NCI-H187 (cell line): ENCODE measurements at regions not wholly inside any gene's neighbourhood (a gene's known extent, or its start where the extent isn't known, plus 50 kb on each side); places are given as distances from the start of the nearest gene placed in this dataset.
"Not testable (repeated sequence)": the region's sequence is repeated elsewhere in the genome, so short reads cannot be mapped to it uniquely, and the experiment has no call there.

Source experiments
- DNase-seq, 2 experiments: peaks; one replicate each; lab custom pipeline; 2025; lab: John Stamatoyannopoulos, UW

DNA sequence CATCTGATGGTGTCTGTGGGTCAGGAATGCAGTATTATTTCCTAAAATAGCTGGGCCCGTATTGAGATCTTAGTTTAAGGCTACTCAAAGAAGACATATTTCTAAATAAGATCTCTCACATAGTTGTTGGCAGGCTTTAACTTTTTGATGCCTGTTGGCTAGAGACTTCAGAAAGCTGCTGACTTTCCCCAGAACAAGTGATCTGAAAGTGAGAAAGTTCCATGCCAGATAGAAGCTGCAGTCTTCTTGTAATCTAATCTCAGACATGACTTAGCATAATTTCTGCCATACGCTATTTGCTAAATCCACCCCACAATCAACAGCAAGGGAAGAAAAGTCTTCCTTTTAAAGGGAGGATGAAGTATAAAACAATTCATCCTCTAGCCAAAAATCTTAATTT is 867.1 kb downstream of the IGSF11 start:
- no peak for DNase-seq

DNA sequence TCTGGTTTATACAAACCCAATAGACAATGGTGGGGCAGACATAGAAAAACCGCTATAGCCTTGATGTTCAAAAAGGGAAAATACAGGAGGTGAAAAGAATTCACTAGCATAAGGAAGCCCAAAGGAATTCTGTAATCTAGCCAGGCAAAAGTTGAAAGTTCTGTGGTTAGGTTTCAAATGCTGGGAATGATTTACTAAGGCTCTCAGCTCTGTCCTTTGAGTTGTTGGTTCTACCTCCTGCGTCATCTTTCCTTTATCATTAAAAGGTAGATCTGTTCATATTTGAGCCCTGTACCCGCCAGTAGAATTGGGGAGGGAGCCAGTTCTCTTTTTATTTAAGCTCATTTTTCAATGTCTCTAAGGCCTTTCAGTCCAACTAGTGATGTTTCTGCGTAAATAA is 866.5 kb downstream of the IGSF11 start:
- DNase-seq = no peak

DNA sequence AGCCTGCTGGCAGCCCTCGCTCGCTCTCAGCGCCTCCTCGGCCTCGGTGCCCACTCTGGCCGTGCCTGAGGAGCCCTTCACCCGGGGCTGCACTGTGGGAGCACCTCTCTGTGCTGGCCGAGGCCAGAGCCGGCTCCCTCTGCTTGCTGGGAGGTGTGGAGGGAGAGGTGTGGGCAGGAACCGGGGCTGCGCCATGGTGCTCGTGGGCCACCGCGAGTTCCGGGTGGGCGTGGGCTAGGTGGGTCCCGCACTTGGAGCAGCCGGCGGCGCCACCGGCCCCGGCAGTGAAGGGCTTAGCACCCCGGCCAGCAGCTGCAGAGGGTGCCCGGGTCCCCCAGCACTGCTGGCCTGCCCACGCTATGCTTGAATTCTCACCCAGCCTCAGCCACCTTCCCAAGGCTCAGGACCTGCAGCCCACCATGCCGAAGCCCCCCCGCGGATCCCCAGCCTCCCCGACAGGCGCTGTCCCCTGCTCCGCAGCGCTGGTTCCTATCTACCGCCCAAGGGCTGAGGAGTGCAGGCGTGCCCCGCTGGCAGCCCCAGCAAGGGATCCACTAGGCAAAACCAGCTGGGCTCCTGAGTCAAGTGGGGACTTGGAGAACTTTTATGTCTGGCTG is 863.3 kb downstream of the IGSF11 start:
- DNase-seq = no peak

DNA sequence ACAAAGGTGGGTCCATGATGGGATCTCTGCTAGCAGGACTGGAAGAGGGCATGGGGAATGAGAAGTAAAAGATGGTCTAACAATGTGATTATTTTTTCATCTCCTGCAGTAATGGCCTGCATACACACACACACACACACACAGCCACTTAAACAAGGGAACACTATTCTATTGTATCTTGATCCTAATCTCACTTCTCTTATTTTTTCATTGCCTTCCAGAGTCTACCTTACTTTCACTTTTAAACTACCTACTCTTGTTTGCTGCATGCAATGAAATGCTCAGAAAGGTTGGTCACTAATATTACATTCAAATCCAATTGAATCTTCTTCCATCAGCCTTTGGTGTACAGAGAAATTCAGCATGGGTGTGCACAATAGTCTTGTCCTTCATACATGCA is 853.8 kb downstream of the IGSF11 start:
- no peak for DNase-seq

DNA sequence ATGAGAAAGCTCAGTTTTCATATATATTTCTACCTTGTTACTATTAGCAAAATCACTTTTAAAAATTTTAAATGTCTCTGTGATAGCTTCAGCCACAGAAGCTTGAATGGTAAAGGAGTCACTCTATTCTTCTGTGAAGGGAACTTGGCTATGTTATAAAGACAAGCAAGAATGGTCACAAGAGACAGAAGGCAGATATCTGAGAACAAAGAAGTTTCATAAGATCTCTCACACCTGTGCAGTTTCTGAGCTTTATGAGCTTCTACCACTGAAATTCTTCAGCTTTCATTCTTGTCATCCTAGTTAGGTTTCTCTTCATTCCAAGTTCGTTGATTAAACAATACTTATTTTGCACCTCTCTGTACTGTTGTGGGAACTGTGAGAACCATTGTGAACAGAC is 853.4 kb downstream of the IGSF11 start:
- DNase-seq = no peak

DNA sequence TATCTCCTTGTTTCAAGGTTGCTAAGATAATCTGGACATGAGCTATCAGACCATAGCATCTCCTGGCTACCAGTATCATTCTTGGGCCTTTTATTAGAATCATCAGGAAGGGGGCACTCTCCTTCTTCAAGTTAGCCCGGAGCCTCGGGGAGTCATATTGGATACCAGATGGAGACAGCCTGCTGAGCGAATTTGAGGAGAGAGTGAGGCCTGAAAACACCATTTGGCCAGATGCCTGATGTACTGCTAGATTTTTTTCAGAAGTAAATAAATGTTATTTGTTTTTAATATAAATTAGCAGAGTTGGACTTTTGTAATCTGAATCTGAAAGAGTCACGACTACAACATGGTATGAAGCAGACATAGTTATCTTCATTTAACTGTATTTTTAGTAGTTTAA is 848.6 kb downstream of the IGSF11 start:
- DNase-seq = no peak

DNA sequence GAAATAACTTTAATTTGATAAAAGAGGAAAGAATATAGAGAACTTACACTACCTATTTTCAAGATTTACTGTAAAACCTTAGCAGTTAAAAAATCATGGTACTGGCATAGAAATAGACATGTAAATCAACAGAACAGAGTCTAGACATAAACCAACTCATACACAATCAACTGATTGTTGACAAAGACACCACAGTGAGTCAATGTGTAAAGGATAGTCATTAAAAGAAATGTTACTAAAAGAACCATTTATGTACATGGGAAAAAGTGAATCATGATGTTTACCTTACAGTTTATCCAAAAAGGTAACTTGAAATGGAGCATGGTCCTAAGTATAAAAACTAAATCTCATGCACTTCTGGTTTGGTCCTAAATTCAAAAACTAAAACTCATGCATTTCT is 847.4 kb downstream of the IGSF11 start:
- DNase-seq = no peak

DNA sequence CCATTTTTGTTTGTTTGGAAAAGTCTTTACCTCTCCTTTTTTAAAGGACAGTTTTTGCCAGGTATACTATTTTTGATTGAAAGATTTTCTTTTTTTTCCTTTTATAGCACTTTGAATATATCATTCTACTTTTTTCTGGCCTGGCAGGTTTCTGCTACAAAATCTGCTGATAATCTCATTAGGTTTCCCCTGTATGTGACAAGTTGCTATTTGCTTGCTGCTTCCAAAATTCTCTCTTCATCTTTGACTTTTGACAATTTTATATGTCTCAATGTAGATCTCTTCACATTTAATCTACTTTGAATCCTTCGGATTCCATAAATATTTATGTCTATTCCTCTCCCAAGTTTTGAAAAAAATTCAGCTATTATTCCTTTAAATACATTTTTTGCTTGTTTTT is 838.5 kb downstream of the IGSF11 start:
- DNase-seq = no peak

DNA sequence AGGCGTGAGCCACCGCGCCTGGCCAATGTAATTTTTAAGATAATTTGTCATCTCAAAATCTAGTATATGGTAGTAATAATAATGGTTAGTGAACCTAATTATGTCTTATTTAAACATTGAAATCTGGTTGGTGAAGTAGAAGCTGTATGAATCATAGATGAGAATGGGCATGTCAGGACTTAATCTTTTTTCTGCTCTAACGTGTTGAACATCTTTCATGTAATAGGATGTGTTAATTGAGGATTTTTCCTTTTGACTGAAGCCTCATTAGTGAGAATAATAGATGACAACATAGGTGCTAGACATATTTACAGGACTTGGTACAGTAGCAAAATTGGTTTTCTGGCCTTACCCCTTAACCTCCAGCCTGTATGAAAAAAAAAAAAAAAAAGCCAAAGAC is 835.6 kb downstream of the IGSF11 start:
- DNase-seq = no peak

DNA sequence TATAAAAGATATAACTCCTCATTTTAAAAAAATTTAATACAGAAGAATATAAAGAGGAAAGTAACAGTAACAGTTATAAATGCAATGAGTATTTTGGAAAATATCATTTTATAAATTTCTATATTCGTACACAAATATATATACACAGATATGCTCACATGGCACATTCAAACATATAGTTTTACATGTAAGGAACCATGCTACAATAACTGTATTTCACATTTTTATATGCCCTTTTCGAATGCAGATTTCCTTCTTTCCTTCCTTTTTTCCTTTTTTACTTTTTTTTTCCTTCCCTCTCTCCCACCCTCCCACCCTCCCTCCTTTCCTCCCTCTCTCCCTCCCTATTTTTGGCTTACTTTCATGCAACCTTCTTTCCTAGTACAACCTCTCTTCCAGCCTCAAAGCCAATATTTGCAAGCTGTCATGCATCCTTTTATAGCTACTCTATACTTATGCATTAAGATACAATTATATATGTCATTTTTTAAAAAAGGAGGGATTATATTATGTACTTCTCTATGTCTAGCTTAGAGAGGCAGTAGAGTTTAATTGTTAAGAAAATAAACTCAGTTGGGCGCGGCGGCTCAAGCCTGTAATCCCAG is 830.5 kb downstream of the IGSF11 start:
- DNase-seq = no peak

DNA sequence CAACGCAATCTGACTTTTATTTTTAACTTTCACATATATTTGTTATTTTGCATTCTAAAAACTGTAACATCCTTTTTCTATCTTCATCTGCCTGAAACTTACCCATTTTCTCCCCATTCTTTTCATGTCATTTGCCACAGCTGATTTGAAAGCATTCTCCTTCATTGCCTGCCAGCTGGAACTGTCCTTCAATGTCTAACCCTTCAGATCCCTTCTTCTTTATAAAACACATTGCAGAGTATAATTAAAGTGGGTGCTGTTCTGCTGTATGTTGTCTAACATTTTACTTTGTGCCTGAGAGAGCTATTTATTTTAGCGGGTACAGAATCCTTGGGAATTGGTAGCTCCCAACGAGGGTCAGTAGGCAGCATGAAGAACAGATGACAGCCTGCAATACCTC is 827.4 kb downstream of the IGSF11 start:
- DNase-seq = no peak

DNA sequence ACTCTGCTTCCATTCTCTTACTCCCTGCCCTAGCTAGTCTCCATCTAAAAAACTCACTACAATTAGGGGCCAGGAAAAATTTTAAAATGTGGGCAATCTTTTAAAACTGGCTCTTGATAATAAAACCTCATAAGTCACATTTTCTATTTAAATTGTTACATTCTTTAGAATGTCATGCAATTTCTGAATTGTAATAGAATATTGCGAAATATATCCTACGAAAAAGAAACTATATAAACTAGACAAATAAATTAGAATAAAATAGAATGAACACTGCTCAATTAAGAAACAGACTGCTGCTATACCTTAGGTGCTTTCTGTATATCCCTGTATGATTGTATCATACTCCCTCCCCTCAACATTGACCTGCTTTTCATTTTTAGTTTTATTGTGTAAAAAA is 826.0 kb downstream of the IGSF11 start:
- DNase-seq = no peak

DNA sequence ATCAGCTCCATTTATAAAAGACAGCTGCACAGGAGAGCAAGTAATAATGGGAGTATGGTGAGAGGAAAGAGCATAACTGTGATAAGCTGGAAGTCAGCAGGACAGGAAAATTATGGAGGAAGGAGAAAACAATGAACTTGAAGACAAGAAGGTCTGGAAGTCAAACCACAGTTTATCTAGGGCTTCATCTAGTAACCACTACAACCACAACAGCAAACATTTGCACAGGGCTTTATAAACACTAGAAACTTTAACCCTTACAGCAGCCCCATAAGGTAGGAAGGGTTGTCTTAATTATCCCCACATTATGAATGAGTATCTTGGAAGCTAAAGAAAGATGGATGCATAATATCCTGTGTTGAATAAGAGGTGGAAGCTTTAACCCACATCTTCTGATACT is 820.8 kb downstream of the IGSF11 start:
- DNase-seq = no peak

DNA sequence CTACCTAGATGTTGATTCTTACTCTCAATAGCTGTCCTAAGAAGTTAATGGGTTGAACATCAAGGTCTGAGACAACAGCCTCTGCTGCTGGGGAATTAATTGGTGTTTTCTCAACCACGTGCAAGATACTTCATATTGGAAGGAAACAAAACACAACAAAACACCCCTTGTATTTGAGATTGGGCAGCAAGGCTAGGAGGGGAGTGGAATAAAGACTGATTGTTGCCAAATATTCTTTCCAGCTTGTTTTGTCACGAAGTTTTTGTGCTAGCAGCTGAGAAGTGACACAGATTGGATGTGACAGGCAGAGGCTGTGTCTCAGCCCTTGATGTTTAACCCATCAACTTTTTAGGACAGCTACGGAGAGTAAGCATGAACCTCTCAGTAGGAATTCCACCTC is 808.4 kb downstream of the IGSF11 start:
- no peak for DNase-seq

DNA sequence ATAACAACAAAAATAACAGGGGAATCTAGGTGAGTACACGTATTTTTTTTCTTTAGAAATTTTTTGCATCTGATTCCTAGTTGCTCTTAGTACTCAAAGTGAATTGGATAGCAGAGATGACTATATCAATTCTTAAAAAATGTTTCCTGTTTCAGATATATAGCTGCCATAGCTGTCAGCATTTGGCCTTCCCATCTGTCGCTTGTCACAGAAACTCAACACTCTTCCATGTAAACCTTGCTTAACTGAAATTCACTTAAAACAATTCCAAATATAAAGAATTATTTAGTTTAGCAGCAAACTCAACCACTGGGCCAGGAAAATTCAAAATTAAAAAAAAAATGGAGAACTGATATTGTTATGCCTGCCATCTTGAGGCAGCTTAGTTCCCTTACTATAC is 807.5 kb downstream of the IGSF11 start:
- no peak for DNase-seq

DNA sequence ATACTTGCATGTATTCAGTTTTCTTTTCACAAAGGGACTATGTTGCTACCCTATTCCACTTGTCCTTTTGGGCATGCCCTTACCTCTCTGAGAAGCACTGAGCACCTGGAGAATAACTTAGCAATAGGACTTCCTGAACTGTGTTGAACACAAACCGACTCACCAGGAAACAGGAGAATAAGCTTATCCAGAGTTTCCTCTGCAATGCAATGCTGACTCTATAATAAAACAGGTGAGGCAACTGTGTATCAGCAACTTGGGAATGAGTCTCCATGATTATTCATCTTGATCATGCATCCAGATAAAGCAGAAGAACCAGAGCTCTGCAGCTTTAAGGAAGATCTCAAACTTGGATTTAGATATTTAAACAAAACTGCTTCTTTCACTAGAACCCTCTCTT is 806.5 kb downstream of the IGSF11 start:
- DNase-seq = no peak

DNA sequence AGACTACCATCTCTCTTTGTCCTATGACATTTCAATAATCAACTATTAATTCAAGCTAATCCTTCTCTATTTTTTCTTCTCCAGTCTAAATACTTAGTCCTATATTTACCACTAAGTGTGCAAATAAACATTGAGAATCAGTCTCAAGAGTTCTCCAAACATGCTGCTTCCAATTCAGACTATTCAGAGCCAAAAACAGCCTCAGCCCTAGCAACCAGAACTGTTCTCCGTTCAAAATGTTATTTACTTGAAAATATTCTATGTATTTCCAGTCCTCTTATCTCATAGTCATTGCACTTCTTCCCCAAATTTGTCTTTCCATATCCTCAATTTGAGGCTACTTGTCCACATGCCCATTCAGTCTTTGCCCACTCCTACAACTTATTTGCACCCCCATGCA is 805.5 kb downstream of the IGSF11 start:
- no peak for DNase-seq

DNA sequence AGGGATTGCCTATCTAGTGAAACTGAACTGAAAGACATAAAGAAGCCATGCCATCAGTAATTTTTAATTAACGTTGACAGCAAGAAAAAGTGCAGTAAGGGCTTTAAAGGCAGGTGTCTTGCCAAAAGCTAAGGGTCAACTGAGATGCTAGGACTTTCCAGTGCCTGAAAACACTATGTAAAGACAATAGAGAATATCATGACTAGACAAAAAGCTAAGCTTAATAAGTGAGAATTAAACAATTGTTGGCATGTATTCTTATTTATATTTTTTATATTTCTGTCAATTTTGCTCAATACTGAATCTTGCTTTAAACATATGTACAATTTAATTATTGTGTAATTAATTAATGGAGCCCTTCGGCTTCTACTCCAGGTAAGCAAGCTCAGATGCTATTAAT is 803.1 kb downstream of the IGSF11 start:
- DNase-seq = no peak

DNA sequence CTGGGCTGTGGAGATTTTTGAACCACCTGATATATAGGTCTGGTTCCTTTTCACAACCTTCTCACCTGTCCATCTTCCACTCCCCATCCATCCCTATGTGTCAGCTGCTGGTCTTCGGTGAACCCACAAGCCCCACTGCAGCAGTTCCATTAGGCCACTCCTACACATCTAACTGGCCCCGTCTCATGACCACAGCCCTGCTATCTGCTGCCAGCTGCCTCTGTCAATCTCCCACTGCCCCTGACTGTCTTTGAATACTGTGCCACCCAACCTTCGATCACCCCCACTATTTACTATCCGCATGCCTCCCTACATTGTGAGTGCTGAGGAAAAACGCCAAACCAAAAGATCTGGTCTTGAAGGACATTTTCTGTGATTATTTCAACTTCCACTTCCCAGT is 795.4 kb downstream of the IGSF11 start:
- no peak for DNase-seq

DNA sequence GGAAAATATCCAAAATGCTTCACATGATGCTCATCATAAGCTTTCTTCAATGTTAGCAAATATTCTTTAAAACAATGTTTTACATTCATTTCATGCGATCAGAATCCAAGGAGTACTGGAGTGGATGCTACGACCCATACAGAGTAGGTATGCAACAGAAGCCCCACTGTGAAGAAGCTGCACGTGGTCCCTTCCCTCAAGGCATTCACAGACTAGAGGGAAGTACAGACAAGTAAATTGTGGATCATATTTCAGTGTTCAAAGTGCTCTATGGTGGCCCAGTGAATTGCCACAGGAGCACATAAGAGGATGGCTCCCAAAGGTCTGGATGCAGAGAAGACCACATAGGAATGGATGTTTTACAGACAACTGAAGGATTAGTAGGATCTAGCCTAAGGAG is 789.9 kb downstream of the IGSF11 start:
- no peak for DNase-seq

DNA sequence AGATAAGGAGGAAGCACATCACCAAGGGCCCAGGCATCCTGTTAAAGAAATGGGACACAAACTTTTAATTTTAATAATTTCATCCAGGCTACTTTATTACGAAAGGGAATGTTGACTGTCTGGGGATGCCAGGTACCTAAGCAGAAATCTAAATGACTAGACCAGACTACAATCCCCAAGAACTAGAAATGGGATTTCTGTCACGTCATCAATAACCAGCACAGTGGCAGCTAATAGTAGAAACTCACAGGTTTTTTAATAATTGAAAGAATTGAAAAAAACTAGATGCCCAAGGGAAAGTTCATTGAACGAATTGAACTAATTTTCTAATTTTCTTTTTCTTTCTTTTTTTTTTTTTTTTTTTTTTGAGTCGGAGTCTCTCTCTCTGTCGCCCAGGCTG is 789.3 kb downstream of the IGSF11 start:
- DNase-seq = no peak

DNA sequence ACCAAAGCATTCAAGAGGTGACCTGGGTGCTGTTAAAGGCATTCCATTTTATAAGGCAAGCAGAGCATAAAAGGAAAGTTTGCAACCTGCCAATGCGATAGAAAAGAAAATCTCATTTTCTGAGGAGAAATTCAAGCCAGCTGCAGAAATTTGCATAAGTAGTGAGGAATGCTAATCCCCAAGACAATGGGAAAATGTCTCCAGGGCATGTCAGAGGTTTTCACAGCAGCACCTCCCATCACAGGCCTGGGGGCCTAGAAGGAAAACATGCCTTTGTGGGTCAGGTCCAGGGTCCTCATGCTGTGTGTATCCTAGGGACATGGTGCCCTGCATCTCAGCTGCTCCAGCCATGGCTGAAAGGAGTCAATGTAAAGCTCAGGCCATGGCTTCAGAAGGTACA is 775.8 kb downstream of the IGSF11 start:
- DNase-seq = not testable (repeated sequence)

DNA sequence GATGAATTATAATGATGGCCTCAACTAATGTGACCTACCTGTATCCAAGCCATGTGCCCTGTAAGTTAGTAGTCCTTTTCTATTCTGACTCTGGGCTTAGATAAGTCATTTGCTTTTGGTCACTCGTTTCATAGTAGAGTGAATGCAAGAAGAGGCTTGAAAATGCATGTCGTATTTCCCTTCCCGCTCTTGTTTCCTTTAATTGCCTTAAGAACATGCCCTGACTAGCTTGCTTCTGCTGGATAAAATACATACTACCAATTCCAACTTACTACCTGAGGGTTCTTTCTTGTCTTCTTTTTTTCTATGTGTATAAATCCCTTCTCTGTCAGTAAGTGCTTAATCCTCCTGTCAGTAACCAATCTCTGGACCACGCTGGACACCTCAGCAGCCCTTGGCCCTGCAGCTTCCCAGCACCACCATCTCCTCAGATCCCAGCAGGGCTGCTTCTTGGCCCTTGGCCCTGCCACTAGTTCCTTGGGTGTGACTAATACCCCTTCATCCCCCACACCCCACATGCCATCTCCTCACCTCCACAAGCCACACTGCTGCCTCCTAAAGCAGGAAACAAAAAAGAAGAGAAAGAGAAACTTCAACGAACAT is 771.7 kb downstream of the IGSF11 start:
- no peak for DNase-seq

DNA sequence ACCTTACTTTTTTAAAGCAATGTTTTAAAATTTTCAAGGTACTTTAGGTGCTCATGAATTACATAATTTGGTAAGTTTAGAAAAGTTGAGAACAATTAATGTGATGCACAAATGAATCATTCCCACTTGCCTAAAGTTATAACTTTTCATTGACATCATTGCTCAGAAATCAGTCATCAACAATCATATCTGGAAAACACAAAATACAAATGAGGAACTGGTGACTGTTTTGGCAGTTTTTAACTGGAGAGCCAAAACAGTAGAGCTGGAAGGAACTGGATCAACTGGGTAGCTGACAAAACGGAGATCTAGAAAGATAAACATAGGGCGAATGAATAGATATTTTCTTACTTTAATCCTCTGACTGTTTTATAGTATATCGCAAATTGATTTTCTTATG is 767.1 kb downstream of the IGSF11 start:
- no peak for DNase-seq
